HG02973 (cell line): ENCODE measurements at regions not wholly inside any gene's neighbourhood (a gene's known extent, or its start where the extent isn't known, plus 50 kb on each side); places are given as distances from the start of the nearest gene placed in this dataset.
A peak's percentile ranks its signal among the peaks of the same experiment; 100 is the strongest.
"Not testable (repeated sequence)": the region's sequence is repeated elsewhere in the genome, so short reads cannot be mapped to it uniquely, and the experiment has no call there.

Source experiments
- ATAC-seq: cut with Tn5 transposase; IDR thresholded peaks from one replicate; pipeline ENCODE4 v1.9.1; 2021; ENCODE audit warnings: moderate library complexity; ENCODE audit not compliant: unreplicated experiment

DNA sequence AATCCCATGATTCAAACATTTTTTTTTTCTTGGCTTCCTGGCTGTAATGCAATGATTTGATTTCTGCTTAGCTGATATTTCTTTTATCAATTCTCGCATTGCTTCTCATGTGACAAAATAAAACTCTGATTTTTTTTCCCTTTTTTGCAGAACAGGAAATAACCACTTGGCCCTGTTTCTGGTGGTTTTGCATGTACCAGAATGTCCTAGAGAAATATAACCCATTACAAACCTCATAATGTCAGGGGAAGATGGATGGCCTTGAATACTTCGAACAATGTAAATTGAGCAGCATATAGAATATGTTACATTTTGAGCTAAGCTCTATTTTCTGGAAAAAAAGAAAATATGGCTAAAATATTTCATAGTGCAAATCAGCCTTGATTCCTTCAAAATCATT is 275.6 kb downstream of the RAP2B start:
- no peak for ATAC-seq

DNA sequence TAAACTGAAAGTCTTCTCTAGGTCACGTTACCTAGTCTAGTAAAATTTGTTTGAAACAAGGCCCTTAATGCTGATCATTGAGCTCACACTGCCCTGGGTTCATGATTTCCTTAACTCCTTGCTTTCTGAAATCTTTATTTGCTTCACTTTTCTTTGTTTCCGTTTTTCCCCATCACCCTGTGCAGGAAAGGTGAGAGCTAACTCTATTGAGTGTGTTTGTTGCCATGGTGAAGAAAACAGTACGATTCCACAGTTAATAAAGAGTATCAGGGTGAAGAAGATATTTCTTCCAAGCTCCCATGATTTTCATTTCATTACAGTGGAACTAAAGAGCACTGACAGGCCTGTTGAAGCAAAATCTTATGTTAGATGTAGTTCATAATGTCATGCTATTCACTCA is 276.2 kb downstream of the RAP2B start:
- ATAC-seq = no peak

DNA sequence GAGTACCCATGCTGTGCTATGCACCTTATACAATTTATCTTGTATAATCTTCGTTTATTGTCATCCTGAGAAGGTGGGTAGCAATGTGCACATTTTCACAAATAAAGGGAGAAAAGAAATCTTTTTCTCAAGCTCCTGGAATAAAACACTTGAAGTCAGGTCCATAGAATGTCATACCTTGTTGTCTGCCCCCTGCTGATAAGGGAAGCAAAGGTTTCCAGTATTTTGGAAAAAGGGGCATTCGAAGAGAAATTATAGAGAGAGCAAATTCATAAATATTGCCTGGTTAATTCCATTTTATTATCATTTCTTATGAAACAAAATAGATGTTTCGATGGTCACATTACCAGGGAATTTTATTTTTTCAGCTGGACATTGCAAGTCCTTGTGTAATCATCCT is 277.8 kb downstream of the RAP2B start:
- ATAC-seq = no peak

- ATAC-seq = no peak
Observed at GRCh38 chr3:153440311-153440710, 278.3 kb downstream of the RAP2B start.

DNA sequence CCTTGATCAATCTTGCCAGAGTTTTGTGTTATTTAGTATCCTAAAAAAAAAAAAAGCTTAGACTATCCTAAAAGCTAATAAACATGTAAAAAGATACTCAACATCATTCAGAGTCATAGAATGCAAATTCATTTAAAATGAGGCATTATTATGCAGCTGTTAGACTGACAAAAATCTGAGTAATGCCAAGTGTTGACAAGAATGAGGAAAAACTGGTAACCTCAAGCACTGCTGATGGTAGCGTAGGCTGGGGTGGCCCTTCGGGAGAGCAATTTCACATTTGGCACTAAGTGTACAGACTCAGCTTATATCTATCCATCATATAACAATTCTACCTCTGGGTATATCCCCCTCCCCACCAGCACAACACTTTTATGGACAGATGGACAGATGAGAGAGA is 280.4 kb downstream of the RAP2B start:
- ATAC-seq = no peak

DNA sequence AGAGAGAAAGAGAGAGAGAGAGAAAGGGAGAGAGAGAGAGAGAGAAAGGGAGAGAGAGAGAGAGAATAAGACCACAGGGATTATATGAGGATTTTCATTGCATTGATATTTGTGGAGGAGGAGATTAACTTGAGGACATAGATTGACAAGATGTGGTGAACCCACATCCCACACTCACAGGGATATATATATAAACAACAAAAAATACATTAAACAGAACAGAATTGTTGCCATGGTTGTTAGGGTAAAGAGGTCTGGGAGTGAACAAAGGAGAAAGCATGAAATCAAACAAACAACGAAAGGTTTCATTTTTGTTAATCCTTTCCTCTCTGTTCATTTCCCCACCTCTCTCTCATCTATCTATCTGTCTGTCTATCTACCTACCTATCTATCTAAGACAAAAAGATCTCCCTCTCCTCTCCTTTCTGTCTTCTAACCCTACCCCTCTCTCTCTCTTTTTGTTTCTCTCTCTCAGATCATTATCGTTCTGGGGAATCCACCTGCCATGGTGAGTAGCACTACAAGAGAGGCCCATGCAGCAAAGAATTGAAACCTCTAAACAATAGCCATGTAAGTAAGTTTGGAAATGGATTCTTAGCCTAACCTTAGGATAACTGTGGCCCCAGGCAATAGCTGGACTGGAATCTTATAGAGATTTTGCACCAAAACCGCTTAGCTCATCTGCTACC is 280.9 kb downstream of the RAP2B start:
- ATAC-seq = no peak

DNA sequence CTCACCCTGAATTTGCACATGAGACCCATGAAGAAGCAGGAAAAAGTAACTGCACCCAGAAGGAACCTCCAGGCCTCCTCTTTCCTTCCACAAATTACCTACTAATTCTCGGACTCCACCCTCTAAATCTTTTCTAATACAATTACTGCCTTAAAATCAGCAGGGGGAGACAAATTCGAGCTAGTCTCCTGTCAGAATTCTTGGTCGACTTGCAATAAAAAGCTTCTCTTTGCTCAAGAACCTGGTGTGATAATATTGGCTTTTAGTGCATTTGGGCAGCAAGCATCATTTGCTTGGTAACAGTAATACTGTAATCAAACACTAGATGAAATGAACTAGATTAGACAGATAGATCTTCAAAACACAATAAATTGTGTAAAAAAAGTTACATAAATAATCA is 281.9 kb downstream of the RAP2B start:
- ATAC-seq = no peak

DNA sequence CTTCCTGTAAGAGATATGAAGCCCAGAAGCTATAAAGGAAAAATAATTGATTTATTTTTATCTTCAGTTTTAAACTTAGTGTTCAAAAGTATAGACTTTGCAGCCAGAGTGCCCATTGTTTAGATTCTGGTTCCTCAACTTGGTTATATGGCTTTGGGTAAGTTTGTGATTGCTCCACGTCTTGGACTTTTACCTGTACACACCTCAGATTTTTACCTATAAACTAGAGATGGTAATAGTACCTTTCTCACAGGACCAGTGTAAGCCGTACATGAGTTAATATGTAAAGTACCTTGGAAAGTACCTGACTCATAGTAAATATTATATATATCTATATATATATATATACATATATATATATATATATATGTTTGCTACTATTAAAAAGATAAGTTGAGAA is 283.8 kb downstream of the RAP2B start:
- ATAC-seq = no peak

DNA sequence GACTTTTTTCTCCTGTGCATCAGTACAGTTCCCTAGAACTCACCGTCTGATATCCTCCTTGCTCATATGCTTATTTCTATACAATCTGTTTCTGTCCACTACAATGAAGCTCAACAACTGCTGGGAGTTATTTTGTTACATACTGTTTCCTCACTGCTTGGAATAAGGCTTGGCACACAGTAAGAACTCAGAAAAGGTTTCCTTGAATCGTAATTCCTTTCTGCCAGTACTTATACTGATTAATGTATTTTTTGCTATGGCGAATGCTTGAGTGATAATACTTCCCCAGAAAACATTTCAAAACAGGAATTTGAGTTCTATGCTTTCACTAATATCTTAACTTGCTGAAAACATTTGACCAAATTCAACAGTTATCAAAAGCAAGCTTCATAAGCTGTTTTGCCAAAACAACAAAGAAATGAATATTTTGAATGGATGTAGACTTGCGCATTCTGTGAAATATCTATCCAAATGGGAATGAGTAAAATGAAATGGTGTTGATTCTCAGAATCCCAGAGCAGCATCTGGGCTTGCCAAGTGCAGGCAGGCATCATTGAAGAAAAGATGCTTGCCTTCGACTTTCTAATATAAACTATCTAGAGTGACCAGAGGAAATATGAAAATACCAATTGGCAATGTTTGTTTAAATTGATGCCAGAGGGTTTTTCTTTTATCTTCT is 286.3 kb downstream of the RAP2B start:
- ATAC-seq = no peak

- ATAC-seq = no peak
Observed at GRCh38 chr3:153456833-153457545, 295.0 kb downstream of the RAP2B start.

- ATAC-seq = no peak
Observed at GRCh38 chr3:153458881-153459280, 296.9 kb downstream of the RAP2B start.

GRCh38 chr3:153462545-153462944 is 300.5 kb downstream of the RAP2B start:
- ATAC-seq = no peak

DNA sequence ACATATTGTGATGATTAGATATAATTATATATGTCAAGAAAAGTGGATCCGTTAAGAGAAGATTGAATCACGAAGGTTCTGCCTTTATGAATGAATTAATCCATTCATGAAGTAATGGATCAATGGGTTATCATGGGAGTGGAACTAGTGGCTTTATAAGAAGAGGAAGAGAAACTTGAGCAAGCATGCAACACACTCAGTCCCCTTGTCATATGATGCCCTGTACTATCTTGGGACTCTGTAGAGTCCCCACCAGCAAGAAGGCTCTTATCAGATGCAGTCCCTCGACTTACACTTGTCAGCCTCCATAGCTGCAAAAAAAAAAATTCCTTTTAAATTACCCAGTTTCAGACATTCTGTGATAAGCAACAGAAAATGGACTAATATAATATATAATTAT is 301.9 kb downstream of the RAP2B start:
- ATAC-seq = peak; percentile 82

DNA sequence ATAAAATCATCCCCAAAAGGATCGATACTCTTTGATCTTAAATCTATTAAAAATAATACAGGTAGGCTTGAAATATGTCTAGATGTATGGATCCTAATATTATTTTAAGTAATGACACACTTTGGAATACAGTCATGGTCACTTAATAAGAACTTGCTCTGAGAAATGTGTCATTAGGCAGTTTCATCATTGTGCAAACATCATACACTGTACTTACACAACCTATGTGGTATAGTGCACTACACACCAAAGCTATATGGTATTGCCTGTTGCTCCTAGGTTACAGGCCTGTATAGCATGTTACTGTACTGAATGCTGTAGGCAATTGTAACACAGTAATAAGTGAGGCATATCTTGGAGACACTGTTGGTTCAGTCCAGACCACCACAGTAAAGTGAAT is 307.1 kb downstream of the RAP2B start:
- ATAC-seq = no peak

DNA sequence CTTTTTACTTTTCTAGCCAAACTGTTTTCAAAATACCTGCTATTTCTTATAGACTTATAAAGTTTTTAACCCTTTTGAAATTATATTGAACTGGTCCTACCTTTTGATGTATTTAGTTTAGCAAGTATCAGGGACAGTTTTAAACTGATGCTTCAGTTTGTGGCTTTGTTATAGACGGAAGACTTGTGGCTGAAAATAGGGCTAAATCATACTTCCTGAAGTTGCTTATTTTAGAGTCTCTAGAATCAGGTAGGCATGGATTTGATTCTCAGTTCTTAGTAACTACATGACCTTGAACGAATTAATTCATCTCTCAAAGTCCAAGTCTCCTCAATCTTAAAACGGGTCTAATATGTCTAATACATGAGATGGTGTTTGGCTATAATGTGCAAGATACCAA is 322.8 kb downstream of the RAP2B start:
- ATAC-seq = no peak

DNA sequence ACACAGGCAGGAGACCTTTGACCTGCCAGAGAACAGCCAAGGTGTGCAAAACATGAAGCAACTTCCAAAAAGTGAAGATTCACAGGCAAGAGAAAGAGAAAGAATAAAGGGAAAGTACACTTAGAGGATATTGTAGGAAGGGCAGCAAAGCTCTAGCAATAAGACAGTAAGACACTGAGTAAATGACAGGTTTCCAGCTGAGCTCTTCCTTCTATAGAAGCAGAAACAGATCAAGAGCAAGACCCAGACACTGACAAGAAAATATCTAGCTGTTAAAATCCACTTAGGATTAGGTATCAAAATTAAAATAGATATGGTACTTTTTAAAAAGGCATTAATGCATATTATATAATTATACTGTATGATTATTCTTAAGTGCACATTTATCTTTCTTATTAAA is 333.4 kb downstream of the RAP2B start:
- ATAC-seq = no peak

- no peak for ATAC-seq
Observed at GRCh38 chr3:153502682-153503081, 340.7 kb downstream of the RAP2B start.

DNA sequence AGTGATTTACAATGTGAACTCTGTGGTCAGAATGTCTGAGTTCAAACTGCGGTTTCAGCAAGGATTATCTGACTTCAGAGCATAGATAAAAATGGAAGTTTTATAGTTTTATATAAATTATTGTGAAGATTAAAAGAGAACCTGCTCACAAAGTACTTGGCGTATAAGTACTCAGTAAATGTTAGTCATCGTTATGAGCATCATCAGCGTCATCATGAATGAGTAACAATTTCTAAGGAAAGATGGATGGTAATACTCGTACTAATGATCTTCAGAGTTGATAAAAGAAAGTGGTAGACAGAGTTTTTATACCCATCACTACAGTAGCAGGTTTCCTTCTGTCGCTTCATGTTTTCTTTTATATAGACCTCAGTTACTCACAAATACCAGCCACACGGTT is 341.8 kb downstream of the RAP2B start:
- no peak for ATAC-seq

DNA sequence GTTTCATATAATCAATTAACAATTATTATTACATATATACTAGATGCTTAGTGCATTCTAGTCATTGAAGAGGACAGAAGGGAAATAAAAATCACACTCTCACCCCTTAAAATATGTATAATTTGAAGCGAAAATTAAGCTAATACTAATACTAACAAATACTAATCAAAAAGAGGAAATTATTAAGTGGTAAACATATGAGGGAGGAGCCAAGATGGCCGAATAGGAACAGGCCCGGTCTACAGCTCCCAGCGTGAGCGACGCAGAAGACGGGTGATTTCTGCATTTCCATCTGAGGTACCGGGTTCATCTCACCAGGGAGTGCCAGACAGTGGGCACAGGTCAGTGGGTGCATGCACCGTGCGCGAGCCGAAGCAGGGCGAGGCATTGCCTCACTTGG is 344.2 kb downstream of the RAP2B start:
- ATAC-seq = not testable (repeated sequence)

GRCh38 chr3:153506686-153507085 is 344.7 kb downstream of the RAP2B start:
- ATAC-seq = not testable (repeated sequence)

DNA sequence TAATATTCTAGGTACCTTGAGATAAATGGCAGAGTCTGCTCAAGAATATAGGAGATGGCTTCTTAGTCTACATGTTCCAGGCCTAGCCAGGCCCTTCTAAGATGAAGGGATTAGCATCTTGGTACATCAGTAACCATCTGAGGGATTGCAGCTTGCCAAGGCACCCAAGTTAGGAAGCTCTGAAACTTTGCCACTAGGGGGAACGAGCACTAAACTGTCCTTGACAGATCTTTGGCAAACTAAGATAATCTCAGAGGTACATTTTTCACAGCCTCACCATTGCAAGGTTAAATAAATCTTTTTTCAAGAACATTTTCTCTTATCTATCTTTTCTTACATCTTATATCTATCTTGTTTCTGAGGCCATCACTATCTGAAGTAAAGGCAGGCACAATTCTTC is 351.2 kb downstream of the RAP2B start:
- no peak for ATAC-seq

DNA sequence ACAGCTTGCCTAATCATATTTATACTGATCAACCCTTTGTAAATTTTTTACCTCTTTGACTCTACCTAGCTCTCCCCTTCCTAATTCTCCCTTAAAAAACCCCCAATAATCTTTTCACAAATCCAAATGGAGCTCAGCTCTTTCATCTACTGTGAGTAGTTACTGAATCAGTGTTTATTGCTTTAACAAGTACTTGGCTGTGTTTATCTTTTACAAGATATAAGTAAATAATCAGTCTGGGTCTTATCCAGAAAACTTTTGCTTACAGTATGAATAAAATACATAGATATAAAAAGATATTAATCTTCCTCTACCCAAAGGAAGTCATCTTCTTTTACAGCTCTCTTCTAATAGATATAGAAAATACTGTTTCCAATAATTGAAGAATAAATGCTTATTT is 366.4 kb downstream of the RAP2B start:
- ATAC-seq = no peak
